T-cell (primary cell): ENCODE measurements at regions not wholly inside any gene's neighbourhood (a gene's known extent, or its start where the extent isn't known, plus 50 kb on each side); places are given as distances from the start of the nearest gene placed in this dataset.
"Not testable (repeated sequence)": the region's sequence is repeated elsewhere in the genome, so short reads cannot be mapped to it uniquely, and the experiment has no call there.

Experiments used
- ATAC-seq, 4 experiments: fragments of 200-7000 bp in 3 of 4; fragments of 150-1000 bp in 1 of 4; cut with Tn5 transposase; replicated peaks in 1 of 4; 1 replicate in 3 of 4; 2 replicates in 1 of 4; pipeline ENCODE4 v1.10.0; 2021; ENCODE audit warnings: moderate library complexity in 3 of 4, mild to moderate bottlenecking in 2 of 4, moderate number of reproducible peaks in 1 of 4
- CTCF ChIA-PET, 2 donors: fragments of 300-600 bp; sonication (Branson Sonifier 250); formaldehyde crosslinking; loops; one replicate each; lab custom pipeline; 2022; ENCODE audit warnings: antibody characterized with exemption in 2 of 2; lab: Charles Lee
- POLR2A ChIA-PET, 2 donors: fragments of 300-600 bp; sonication (Branson Sonifier 250); formaldehyde crosslinking; loops; one replicate each; lab custom pipeline; 2022; ENCODE audit warnings: antibody characterized with exemption in 2 of 2; lab: Charles Lee
- DNase-seq, 35 experiments: peaks; one replicate each; pipeline versions ENCODE4 v3.0.0 to v3.0.0-alpha.2; 2013 to 2023
- H3K27ac ChIP-seq: one replicate; pipeline ENCODE4 v1.5.1; 2013; ENCODE audit warnings: low read length
- H3K27me3 ChIP-seq, 2 experiments: replicated peaks in 1 of 2; 1 replicate in 1 of 2; 2 replicates in 1 of 2; pipeline versions ENCODE4 v1.6.1 to v1.7.0; 2013; ENCODE audit warnings: low read length in 1 of 2, mixed read lengths in 1 of 2; ENCODE audit not compliant: control insufficient read depth in 2 of 2, insufficient read depth in 2 of 2; ENCODE audit errors: extremely low read depth in 1 of 2
- H3K36me3 ChIP-seq, 2 donors: 1 replicate in 1 of 2; 2 replicates in 1 of 2; pipeline versions ENCODE4 v1.6.1 to v1.7.0; 2013; ENCODE audit warnings: low read length in 1 of 2; ENCODE audit not compliant: control insufficient read depth in 2 of 2, insufficient read depth in 1 of 2; ENCODE audit errors: extremely low read depth in 1 of 2
- H3K4me1 ChIP-seq, 2 experiments: 1 replicate in 1 of 2; 2 replicates in 1 of 2; pipeline versions ENCODE4 v1.6.1 to v1.7.0; 2013; ENCODE audit warnings: low read length in 2 of 2, mixed read lengths in 1 of 2; ENCODE audit not compliant: insufficient read depth in 2 of 2, control insufficient read depth in 1 of 2; ENCODE audit errors: extremely low read depth in 1 of 2
- H3K4me3 ChIP-seq, 2 donors: 1 replicate in 1 of 2; 2 replicates in 1 of 2; pipeline versions ENCODE4 v1.5.1 to v1.7.0; 2013; ENCODE audit warnings: mild to moderate bottlenecking in 2 of 2, low read length in 1 of 2, moderate library complexity in 1 of 2; ENCODE audit not compliant: control insufficient read depth in 1 of 2; ENCODE audit errors: extremely low read depth in 1 of 2
- H3K9me3 ChIP-seq: 2 replicates; pipeline ENCODE4 v1.7.0; 2013
- H3K27ac Mint-ChIP-seq, 2 donors: one replicate each; pipeline ENCODE4 v1.8.0; 2020 to 2021; ENCODE audit warnings: mild to moderate bottlenecking in 2 of 2, mixed read lengths in 2 of 2
- H3K27me3 Mint-ChIP-seq, 2 donors: one replicate each; pipeline ENCODE4 v1.8.0; 2021 to 2022; ENCODE audit warnings: mixed read lengths in 2 of 2
- H3K36me3 Mint-ChIP-seq: one replicate; pipeline ENCODE4 v1.8.0; 2021; ENCODE audit warnings: mixed read lengths
- H3K4me1 Mint-ChIP-seq, 3 donors: one replicate each; pipeline ENCODE4 v1.8.0; 2020 to 2022; ENCODE audit warnings: mixed read lengths in 3 of 3, mild to moderate bottlenecking in 1 of 3
- H3K4me3 Mint-ChIP-seq, 3 donors: one replicate each; pipeline ENCODE4 v1.8.0; 2020 to 2022; ENCODE audit warnings: mild to moderate bottlenecking in 3 of 3, mixed read lengths in 3 of 3, moderate library complexity in 3 of 3
- H3K9me3 Mint-ChIP-seq, 3 donors: one replicate each; pipeline ENCODE4 v1.8.0; 2020 to 2022; ENCODE audit warnings: mixed read lengths in 3 of 3
- WGBS: methylation state at CpG from one replicate; pipeline ENCODE4 v1.1.5; 2013; ENCODE audit warnings: missing lambda C conversion rate; ENCODE audit not compliant: insufficient coverage; 5-methylcytosine and 5-hydroxymethylcytosine counted together

- H3K36me3 ChIP-seq, H3K27me3 Mint-ChIP-seq, H3K27ac Mint-ChIP-seq, H3K4me3 ChIP-seq, H3K4me3 Mint-ChIP-seq, H3K27me3 ChIP-seq, ATAC-seq, H3K9me3 ChIP-seq, DNase-seq, H3K36me3 Mint-ChIP-seq, POLR2A ChIA-PET, CTCF ChIA-PET, H3K4me1 ChIP-seq, H3K4me1 Mint-ChIP-seq, H3K9me3 Mint-ChIP-seq, H3K27ac ChIP-seq: not testable (repeated sequence)
- WGBS = no CpG with 5 or more reads among the region's 2 CpGs
These were observed 900.1 kb upstream of the TPTE start for GRCh38 chr21:9621121-9621793.

- H3K4me3 ChIP-seq, H3K9me3 ChIP-seq, H3K36me3 Mint-ChIP-seq, H3K9me3 Mint-ChIP-seq, POLR2A ChIA-PET, H3K4me1 ChIP-seq, H3K4me3 Mint-ChIP-seq, H3K27ac ChIP-seq, CTCF ChIA-PET, H3K27ac Mint-ChIP-seq, H3K4me1 Mint-ChIP-seq, H3K27me3 ChIP-seq, DNase-seq, H3K27me3 Mint-ChIP-seq, ATAC-seq, H3K36me3 ChIP-seq: not testable (repeated sequence)
- WGBS = no CpG with 5 or more reads among the region's 3 CpGs
These were observed 893.3 kb upstream of the TPTE start for GRCh38 chr21:9628051-9628450.

- H3K4me1 ChIP-seq, POLR2A ChIA-PET, CTCF ChIA-PET, H3K27ac Mint-ChIP-seq, H3K4me1 Mint-ChIP-seq, DNase-seq, H3K4me3 Mint-ChIP-seq, H3K36me3 Mint-ChIP-seq, H3K27ac ChIP-seq, H3K4me3 ChIP-seq, H3K27me3 Mint-ChIP-seq, ATAC-seq, H3K9me3 ChIP-seq, H3K27me3 ChIP-seq, H3K36me3 ChIP-seq: not testable (repeated sequence)
- peaks cover 8 to 21% (median 18%) of the 10 kb centered on the region in 3 donors for H3K9me3 Mint-ChIP-seq
These were observed 874.0 kb upstream of the TPTE start for GRCh38 chr21:9647409-9647808.

- H3K27me3 ChIP-seq, H3K4me1 ChIP-seq, H3K4me3 Mint-ChIP-seq, H3K4me1 Mint-ChIP-seq, H3K27ac ChIP-seq, H3K9me3 ChIP-seq, CTCF ChIA-PET, DNase-seq, H3K4me3 ChIP-seq, H3K36me3 ChIP-seq, ATAC-seq, POLR2A ChIA-PET, H3K27ac Mint-ChIP-seq, H3K27me3 Mint-ChIP-seq, H3K36me3 Mint-ChIP-seq: not testable (repeated sequence)
- H3K9me3 Mint-ChIP-seq = peaks cover 8 to 22% (median 21%) of the 10 kb centered on the region in 3 donors
These were observed 873.1 kb upstream of the TPTE start for GRCh38 chr21:9648331-9648730.

- ATAC-seq, H3K4me3 Mint-ChIP-seq, DNase-seq, H3K36me3 Mint-ChIP-seq, H3K27me3 Mint-ChIP-seq, POLR2A ChIA-PET, CTCF ChIA-PET, H3K9me3 ChIP-seq, H3K36me3 ChIP-seq, H3K4me1 Mint-ChIP-seq, H3K27me3 ChIP-seq, H3K4me1 ChIP-seq, H3K4me3 ChIP-seq, H3K27ac ChIP-seq, H3K27ac Mint-ChIP-seq: not testable (repeated sequence)
- no CpG with 5 or more reads among the region's 6 CpGs for WGBS
- H3K9me3 Mint-ChIP-seq = peaks cover 8 to 22% (median 21%) of the 10 kb centered on the region in 3 donors
These were observed 872.2 kb upstream of the TPTE start for GRCh38 chr21:9648947-9649720.

- H3K36me3 Mint-ChIP-seq, CTCF ChIA-PET: not testable (repeated sequence)
- WGBS = no CpG with 5 or more reads among the region's 2 CpGs
These were observed 868.6 kb upstream of the TPTE start for GRCh38 chr21:9652819-9653218.

More at GRCh38 chr21:9652819-9653218, 868.6 kb upstream of the TPTE start:
- POLR2A ChIA-PET, H3K36me3 ChIP-seq, H3K4me3 Mint-ChIP-seq, H3K4me3 ChIP-seq, H3K27me3 ChIP-seq, H3K27ac ChIP-seq, H3K27ac Mint-ChIP-seq, ATAC-seq, H3K27me3 Mint-ChIP-seq, H3K4me1 Mint-ChIP-seq, H3K9me3 ChIP-seq, H3K4me1 ChIP-seq, DNase-seq: not testable (repeated sequence)
- peaks cover 12 to 30% (median 25%) of the 10 kb centered on the region in 3 donors for H3K9me3 Mint-ChIP-seq
